ENCODE measurements at regions not wholly inside any gene's neighbourhood (a gene's known extent, or its start where the extent isn't known, plus 50 kb on each side); places are given as distances from the start of the nearest gene placed in this dataset.

- POLR2A ChIA-PET = no interaction called here
- intact Hi-C loops (cut with micrococcal nuclease) (loop anchor here (5.0 kb wide), 1 partner anchor 500 kb away; no protein-coding TSS in a partner anchor), in situ Hi-C loops (cut with MboI) (no loop called here)
- Histone ChIP-seq H3K9ac (ENCODE audit: insufficient read depth in 1 of 2, low read depth in 2 of 2, low read length in 2 of 2) (no peak overlapping the region), H3K9me3 (replicated peaks; ENCODE audit: control insufficient read depth, insufficient read depth, low read depth, low read length) (no peaks in the 10 kb centered on the region), H3K79me2 (ENCODE audit: control insufficient read depth, insufficient read depth, low read length) (no peaks in the 10 kb centered on the region), H3K4me3 (no peak overlapping the region), H3K4me2 (ENCODE audit: insufficient read depth, low read length) (no peak overlapping the region), H3K36me3 (ENCODE audit: control insufficient read depth, insufficient read depth, low read length) (no peaks in the 10 kb centered on the region), H2AFZ (ENCODE audit: low read depth, low read length) (no peak overlapping the region), H3K27ac (ENCODE audit: extremely low read depth, low read depth, low read length) (no peak overlapping the region), H3K27me3 (ENCODE audit: control insufficient read depth in 2 of 2, insufficient read depth in 2 of 2, low read length in 2 of 2) (peaks cover 0 to 3% of the 10 kb centered on the region in 2 experiments; a peak in 1 of 5 replicates), H3K9me1 (ENCODE audit: control insufficient read depth, insufficient read depth, low read length) (no peaks in the 10 kb centered on the region), H4K20me1 (replicated peaks; ENCODE audit: control insufficient read depth, insufficient read depth, low read length) (no peaks in the 10 kb centered on the region), H3K4me1 (replicated peaks in 1 of 2; ENCODE audit: control insufficient read depth in 2 of 2, insufficient read depth in 2 of 2, low read length in 2 of 2) (no peaks in the 10 kb centered on the region; a peak in 2 of 5 replicates)
- BruUV-seq (replicated peaks) = no TSS peak
- FAIRE-seq (no peak), ATAC-seq (no peak), DNase-seq (ENCODE audit: extremely low read depth in 1 of 4, low spot score in 3 of 4) (peak in 1 of 4 experiments; percentile 22)
- 3% methylated on average over 3 of the region's 3 CpGs for WGBS (ENCODE audit: insufficient coverage, low coverage, missing lambda C conversion rate)
- CTCF ChIA-PET (ENCODE audit: low intra/inter-chr PET ratio) = interaction anchor here (0.7 kb wide), 1 partner anchor 1354 kb away, joined by 3 read pairs; no protein-coding TSS in a partner anchor
- TF ChIP-seq EP300 (IDR thresholded peaks at IDR 0.05; ENCODE audit: low read length) (no peak), FOXK2 (conservative IDR thresholded peaks at IDR 0.05 in 1 of 2, IDR thresholded peaks at IDR 0.05 in 1 of 2; ENCODE audit: low read depth in 2 of 2) (no peak), NUFIP1 (IDR thresholded peaks at IDR 0.05; ENCODE audit: partially characterized antibody) (no peak), KLF6 (CRISPR knock-in tag; IDR thresholded peaks at IDR 0.05; ENCODE audit: borderline replicate concordance) (no peak), ETV6 (IDR thresholded peaks at IDR 0.05; ENCODE audit: borderline replicate concordance in 1 of 2, low read depth in 2 of 2, low read length in 1 of 2) (no peak), ETV6 (CRISPR knock-in tag; IDR thresholded peaks at IDR 0.05; ENCODE audit: borderline replicate concordance) (no peak), TAF7 (tag; IDR thresholded peaks at IDR 0.05) (no peak), THAP7 (CRISPR knock-in tag; IDR thresholded peaks at IDR 0.05) (no peak), HES1 (IDR thresholded peaks at IDR 0.05; ENCODE audit: low read depth) (no peak), TRIM24 (IDR thresholded peaks at IDR 0.05) (no peak), SREBF2 (CRISPR knock-in tag; IDR thresholded peaks at IDR 0.05) (no peak), SMARCB1 (IDR thresholded peaks at IDR 0.05; ENCODE audit: insufficient read length, low read depth) (no peak), ZBTB12 (CRISPR knock-in tag; IDR thresholded peaks at IDR 0.05) (no peak)
Measured at GRCh38 chr2:12932192-12932591, 215.5 kb downstream of the TRIB2 start.
